NCI-H1048 (cell line): ENCODE measurements at regions not wholly inside any gene's neighbourhood (a gene's known extent, or its start where the extent isn't known, plus 50 kb on each side); places are given as distances from the start of the nearest gene placed in this dataset.

Experiments used
- DNase-seq: peaks from one replicate; lab custom pipeline; 2025; lab: John Stamatoyannopoulos, UW

DNA sequence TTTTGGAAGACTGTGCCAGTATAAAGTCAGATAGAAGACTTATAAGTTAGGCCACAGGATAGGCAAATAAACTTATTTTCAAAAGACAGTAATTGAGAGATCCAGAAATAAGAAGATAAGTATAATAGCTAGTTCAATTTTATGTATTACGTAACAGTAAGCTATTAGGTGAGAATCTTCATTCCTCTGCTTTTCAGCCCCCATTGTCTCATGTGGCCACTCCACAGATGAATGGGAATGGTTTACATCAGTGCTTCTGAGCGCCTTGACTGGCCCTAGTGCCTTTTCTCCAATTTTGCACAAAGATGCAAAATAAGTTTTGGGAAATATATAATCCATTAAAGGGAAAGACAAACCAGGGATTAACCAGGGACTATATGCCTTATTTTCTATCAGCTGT lies 550.5 kb downstream of the MMUT start:
- DNase-seq, result no peak

DNA sequence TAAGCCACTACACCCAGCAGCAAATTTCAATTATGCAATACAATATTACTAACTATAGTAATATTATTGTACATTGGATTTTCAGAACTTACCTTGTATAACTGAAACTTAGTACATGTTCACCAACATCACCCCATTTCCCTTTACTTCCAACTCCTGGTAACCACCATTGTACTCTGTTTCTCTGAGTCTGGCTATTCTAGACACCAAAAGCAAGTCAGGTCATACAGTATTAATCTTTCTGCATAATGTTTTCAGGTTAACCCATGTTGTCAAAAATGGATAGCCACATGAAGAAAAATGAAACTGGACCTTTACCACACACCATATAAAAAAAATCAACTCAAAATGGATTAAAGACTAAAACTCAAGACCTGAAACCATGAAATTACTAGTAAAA lies 558.2 kb downstream of the MMUT start:
- no peak for DNase-seq

GRCh38 chr6:48894469-48894868 lies 568.6 kb downstream of the MMUT start:
- DNase-seq, result no peak

- DNase-seq, result no peak
Observed at GRCh38 chr6:48893048-48893447, 570.0 kb downstream of the MMUT start.

GRCh38 chr6:48891308-48891707 lies 571.7 kb downstream of the MMUT start:
- no peak for DNase-seq

DNA sequence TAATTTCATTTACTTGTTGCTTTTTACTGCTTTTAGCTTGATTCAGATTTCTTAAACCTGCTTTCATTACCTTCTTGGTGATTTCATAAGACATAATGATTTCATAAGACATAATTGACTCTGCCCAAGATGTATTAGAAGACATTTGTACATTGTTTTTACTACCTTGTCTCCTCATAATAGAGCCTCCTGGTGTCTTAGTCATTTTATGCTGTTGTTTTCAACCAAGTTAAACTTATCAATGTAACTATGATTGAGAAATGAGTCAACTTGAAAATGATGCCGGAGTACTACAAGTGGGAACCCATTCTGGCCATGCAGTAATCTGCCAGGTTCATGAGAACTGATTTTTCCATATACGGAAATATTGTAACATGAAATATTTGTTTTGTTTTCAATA lies 573.6 kb downstream of the MMUT start:
- no peak for DNase-seq

GRCh38 chr6:48883116-48883515 lies 579.9 kb downstream of the MMUT start:
- no peak for DNase-seq

- DNase-seq, result no peak
Observed at GRCh38 chr6:48881551-48881950, 581.5 kb downstream of the MMUT start.

DNA sequence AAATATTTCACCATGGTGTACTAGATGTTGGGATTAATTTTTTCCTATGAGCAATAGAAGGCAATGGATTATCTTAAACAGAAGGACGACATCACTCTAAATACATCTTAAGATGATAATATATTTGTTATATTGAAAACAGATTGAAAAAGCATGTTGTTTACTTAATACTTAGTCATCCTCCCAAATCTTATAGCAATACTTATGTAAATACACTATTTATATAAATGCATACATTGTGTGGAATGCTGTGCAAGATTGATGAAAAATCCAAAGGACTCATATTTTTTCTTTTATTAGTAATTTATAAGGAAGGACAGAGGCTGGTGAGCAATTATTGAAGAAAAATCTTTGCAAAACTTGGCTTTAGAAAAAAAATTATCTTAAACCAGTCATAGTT lies 593.5 kb downstream of the MMUT start:
- no peak for DNase-seq

DNA sequence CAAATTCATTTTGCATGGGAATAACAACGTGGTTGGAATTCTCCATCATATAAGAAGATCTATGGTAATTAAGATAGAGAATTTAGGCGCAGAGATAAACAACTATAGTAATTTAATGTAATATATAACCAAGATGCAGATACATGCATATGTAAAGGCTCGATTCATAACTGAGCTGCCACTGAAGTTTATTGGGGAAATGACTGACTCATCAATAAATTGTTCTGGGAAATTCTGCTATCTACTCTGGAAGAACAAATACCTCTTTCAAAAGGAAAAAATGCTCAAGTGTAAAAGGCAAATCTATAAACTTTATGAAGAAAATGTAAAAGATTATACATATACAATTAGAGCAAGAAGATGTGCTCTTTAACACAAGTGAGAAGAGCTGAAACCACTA lies 596.4 kb downstream of the MMUT start:
- no peak for DNase-seq

GRCh38 chr6:48860175-48860574 lies 602.9 kb downstream of the MMUT start:
- no peak for DNase-seq

DNA sequence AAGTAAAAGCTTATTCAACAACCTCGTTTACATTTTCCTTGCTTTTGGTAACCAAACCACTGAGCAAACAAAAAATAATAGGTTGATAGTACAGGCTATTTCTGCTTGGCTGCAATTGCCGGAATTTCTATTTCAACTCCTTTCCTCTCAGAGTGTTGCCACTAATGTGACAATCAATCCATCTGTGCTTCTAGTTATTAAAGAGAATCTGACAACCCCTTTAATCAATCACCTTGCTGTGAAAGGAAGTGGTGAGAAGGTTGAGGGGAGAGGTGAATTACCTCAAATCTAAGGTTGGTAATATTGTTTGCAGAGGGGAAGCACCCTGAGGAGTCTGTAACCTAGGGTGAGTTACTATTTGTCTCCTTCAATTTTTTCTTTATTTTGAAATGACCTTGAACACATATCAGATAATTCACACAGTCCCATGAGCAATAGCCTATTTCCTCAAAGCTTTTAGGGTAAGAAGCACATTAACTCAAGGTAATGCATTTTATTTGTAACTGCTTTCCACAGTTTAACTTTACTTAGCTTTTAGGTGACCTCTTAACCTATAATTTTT lies 603.4 kb downstream of the MMUT start:
- no peak for DNase-seq

- DNase-seq, result no peak
Observed at GRCh38 chr6:48845219-48845618, 617.8 kb downstream of the MMUT start.

GRCh38 chr6:48844696-48845095 lies 618.4 kb downstream of the MMUT start:
- no peak for DNase-seq

GRCh38 chr6:48840896-48841295 lies 622.2 kb downstream of the MMUT start:
- DNase-seq, result no peak

DNA sequence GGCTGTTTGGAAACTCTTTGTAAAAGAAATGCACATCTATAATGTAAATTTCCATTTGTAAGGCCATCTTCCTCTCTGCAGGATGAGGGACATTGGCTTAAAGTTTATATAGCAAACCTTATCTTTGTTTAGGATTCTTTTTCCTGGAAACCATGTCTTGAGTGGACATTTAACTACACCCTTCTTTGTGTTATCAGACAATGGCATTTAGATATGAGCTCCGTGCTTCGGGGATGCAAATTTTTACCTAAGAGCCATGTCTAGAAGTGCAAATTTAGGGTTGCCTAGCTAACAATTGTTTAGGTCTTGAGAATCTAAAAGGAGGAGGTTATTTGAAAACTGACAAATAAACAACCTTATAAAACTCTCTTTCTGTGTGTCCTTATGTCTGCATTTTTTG lies 623.8 kb downstream of the MMUT start:
- DNase-seq, result no peak

DNA sequence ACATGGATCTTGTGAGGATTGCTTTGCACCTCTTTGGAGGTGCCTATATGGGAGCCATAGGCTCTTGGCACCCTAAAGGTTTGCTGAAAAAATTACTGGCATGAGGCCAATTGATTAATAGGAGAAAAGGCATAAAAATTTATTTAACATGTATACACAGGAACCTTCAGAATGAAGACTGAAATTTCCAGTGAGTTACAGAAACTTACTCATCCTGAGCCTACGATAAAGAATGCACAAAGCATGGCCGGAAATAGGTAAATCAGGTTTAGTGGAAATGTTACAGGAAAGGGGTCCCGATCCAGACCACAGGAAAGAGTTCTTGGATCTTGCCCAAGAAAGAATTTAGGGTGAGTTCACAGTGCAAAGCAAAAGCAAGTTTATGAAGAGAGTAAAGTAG lies 625.3 kb downstream of the MMUT start:
- DNase-seq, result no peak

GRCh38 chr6:48835421-48835958 lies 627.6 kb downstream of the MMUT start:
- no peak for DNase-seq

DNA sequence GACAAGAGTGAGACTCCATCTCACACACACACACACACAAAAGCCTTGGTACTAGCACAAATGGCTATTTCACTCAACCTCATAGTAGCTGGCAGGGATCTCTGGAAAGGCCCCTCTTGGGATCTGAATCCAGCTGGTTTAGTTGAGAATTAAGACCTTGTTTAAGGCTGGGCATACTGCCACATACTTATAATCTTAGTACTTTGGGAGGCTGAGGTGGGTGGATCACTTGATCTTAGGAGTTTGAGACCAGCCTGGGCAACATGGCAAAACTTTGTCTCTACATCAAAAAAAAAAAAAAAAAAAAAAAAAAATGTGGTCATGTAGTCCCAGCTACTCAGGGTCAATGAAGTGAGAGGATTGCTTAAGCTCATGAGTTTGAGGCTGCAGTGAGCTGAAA lies 628.3 kb downstream of the MMUT start:
- DNase-seq, result no peak

- DNase-seq, result no peak
Observed at GRCh38 chr6:48833916-48834315, 629.1 kb downstream of the MMUT start.

DNA sequence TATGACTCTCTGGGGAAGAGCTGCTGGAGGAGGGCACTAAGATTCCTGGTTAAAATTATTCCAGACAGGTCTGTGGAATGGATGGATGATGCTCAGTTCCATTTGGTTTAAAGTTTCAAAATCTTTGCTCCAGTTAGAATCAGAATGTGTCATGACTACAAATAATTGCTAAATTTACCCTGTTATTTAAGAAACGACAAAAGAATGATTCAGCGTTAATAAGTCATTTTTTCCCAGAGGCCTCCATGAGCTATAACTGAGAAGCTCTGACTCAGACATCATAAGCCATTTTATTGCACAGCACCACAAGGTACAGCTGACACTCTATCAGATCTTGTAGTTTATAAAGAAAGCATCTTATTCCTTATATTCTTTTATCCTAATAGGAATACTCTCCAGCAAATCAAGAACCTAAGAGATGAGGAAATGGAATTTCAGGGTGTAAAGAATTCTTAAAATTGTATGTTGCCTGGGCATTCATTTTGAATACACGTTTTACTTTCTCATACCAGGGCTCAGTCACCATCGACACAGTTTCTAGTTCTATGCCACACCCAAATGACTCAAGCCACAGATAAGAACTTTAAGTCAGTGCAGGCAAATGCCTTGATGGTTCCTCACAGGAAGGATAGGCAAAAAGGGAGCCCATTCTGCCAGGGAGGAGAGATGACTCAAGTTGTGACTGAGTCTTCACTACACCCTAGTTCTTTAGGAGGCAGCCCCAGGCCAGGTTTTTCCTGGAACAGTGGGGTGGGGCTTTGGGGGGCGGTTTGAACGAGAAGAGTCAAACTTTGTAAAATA lies 636.0 kb downstream of the MMUT start:
- DNase-seq, result no peak

DNA sequence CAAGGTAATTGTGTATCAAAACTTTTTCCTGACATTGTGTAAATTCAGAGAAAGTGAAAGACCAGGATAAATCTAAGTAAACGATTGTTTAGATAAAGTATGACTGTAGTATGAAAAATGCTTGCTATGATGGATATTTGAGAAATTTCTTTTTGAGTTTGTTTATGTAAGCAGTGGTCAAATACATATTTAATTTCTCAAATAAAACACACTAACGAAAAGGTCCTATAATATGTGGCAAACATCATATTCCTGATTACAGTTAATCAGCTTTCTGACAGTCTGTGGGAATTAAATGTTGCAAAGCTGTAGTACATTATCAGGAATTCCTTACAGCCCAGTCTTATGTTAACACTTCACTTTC lies 636.9 kb downstream of the MMUT start:
- DNase-seq, result no peak

- DNase-seq, result no peak
Observed at GRCh38 chr6:48825501-48826151, 637.4 kb downstream of the MMUT start.
